HG03175 (cell line): ENCODE measurements at regions not wholly inside any gene's neighbourhood (a gene's known extent, or its start where the extent isn't known, plus 50 kb on each side); places are given as distances from the start of the nearest gene placed in this dataset.
"Not testable (repeated sequence)": the region's sequence is repeated elsewhere in the genome, so short reads cannot be mapped to it uniquely, and the experiment has no call there.

Experiments
- ATAC-seq: cut with Tn5 transposase; IDR thresholded peaks from one replicate; pipeline ENCODE4 v1.9.1; 2021; ENCODE audit warnings: mild to moderate bottlenecking, moderate library complexity; ENCODE audit not compliant: unreplicated experiment

- ATAC-seq: not testable (repeated sequence)
These were observed 742.5 kb downstream of the SPATA31A1 start for GRCh38 chr9:40097992-40098391.

DNA sequence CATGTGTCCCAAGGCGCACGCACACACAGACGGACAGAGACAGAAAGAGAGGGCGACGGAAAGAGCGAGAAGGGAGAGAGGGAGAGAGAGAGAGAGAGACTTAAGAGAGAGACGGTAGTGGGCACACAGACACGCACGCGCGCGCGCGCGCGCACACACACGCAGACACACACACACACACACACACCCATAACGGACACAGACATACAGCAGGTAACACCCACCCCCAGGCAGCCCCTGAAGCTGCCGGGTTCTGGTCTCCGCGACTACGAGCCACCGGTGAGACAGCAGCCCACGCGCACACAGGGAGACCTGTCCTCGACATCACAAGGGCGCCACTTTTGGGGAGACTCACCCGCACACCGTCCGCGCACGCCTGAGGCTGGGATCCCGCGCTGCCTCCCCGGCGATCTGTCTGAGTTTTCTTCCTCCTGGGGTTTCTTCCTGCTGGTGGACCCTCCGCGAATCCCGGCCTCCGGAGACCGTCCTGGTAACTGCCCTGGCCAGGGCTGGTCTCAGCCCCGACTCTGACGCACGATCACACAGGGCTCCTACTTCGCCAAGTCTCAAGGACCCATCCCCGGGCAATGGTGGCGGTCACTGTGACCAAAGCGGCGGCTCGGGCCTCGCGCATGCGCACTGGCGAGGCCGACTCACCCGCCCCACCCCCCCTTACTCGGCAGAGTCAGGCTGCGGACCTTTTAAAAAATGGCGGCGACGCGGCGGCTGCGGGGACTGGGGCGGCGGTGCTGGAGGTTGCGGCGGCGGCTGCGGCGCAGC is 750.7 kb downstream of the SPATA31A1 start:
- not testable (repeated sequence) for ATAC-seq

GRCh38 chr9:40106783-40107248 is 751.3 kb downstream of the SPATA31A1 start:
- not testable (repeated sequence) for ATAC-seq

DNA sequence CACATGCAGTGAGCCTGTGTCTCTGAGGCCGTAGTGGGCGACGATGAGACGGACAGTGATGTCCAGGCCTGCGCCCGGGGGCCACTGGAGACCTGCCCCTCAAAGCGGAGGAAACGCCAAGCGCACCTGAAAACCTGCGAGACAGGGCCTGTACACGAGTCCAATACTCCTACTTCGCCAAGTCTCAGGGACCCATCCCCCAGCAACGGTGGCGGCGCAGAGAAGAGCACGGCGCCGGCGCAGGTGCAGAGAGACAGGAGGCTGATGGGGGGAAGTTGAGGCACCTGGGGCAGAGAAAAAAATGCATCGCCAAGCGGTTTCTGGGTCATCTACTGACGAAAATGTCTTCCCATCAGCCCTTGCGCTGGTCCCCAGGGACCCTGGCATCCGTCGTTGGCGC is 751.8 kb downstream of the SPATA31A1 start:
- not testable (repeated sequence) for ATAC-seq

- peak; percentile 52 for ATAC-seq
These were observed 753.0 kb downstream of the SPATA31A1 start for GRCh38 chr9:40108465-40108864.

DNA sequence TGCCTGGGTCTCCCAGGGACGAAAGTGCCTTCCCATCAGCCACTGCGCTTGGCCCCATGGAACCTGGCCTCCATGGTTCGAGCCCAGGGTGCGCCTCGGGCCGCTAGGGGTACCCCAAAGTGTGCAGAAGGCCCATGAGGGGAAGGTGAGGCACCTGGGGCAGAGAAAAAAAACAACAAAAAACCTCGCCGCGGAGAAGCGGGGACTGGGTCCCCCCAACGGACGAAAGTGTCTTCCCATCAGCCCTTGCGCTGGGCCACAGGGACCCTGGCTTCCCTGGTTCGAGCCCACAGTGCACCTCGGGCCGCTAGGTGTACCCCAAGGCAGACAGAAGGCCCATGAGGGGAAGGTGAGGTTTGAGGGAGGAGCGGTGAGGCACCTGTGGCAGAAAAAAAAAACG is 755.3 kb downstream of the SPATA31A1 start:
- ATAC-seq: not testable (repeated sequence)

DNA sequence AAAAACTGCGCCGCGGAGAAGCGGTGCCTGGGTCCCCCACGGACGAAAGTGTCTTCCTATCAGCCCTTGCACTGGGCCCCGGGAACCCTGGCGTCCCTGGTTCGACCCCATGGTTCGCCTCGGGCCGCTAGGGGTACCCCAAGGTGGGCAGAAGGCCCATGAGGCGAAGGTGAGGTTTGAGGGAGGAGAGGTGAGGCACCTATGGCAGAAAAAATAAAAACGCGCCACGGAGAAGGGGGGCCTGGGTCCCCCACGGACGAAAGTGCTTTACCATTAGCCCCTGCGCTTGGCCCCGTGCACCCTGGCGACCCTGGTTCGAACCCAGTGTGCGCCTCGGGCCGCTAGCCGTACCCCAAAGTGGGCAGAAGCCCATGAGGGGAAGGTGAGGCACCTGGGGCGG is 756.1 kb downstream of the SPATA31A1 start:
- ATAC-seq: not testable (repeated sequence)

GRCh38 chr9:40130598-40130997 is 775.1 kb downstream of the SPATA31A1 start:
- not testable (repeated sequence) for ATAC-seq

DNA sequence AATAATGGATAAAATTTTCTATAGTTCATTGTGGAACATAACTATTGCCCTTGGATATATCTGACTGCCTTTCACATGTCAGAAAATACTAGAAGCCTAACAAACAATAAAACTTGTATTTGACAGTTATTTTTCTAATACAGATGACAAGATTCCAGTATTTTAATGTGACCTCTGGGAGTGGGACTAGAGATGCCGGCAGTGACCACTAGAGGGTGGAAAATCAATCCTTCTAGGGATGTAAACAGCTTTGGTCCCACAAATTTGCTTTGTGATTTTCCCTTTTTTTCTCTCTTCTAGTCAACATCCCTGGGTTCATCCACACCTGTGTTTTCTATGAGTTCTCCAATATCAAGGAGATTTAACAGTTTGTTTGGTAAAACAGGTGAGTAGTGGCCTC is 813.7 kb downstream of the SPATA31A1 start:
- ATAC-seq: not testable (repeated sequence)

- not testable (repeated sequence) for ATAC-seq
These were observed 817.8 kb downstream of the SPATA31A1 start for GRCh38 chr9:40173316-40173715.

DNA sequence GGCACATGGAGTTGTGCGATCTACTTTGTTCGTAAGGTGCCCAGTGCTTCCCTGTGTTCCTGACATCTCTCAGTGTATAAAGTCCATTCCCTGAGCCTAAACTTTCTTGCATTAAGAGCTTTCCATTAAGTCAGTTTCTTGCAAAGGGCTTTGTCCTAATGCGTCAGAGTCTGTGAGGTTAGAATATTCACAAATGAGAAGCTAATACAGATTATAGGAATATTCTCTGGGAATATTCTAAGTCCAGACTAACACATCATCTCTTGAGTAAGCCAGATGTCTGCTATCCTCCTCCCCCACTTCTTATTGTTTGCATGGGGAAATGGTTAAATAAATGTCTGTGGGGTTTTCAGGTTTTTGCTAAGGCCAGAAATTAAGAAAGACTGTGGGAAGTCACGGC is 818.6 kb downstream of the SPATA31A1 start:
- not testable (repeated sequence) for ATAC-seq

GRCh38 chr9:40177403-40177802 is 821.9 kb downstream of the SPATA31A1 start:
- not testable (repeated sequence) for ATAC-seq

DNA sequence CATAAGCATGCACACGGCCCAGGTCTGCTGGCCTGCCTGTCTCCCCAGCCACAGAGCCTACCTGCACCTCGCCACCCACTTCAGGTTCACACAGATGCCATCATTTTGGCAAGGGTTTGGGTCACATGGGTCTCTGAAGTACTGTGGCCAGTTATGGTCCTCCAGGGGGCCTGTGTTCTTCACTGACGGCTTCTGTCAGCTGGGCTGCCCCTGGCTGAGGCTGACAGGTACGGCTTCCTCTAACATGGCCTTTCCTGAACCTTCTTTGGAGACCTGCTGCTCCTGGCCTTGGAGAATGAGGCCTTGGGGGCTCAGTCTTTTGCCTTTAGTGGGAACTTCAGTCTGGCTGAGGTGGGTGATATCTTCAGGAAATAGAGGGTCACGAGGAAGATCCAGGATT is 835.9 kb downstream of the SPATA31A1 start:
- not testable (repeated sequence) for ATAC-seq

GRCh38 chr9:40192162-40192561 is 836.7 kb downstream of the SPATA31A1 start:
- ATAC-seq: not testable (repeated sequence)

DNA sequence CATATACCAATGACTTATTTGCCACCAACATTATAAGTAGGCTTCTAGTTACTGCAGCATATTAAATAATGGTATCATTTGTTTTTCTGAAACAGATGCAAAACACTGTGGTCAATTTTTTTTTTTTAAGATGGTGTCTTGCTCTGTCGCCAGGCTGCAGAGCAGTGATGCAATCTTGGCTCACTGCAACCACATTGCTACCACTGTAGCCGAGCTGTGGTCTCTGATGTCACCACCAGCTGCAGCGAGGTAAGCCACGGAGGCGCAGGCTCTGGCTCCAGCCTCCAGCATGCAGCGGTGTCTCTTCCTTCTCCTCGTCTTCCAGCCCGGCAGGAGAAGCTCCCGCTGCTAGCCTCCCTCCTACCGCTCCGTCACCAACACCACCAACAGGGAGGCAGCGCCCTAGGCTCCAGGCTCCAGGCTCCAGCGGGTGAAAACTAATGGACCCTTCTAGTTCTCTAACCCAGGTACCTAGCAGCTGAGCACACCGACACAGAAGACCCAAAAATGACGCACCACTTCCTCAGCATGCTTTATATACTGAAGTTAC is 840.8 kb downstream of the SPATA31A1 start:
- ATAC-seq: not testable (repeated sequence)

- not testable (repeated sequence) for ATAC-seq
These were observed 841.3 kb downstream of the SPATA31A1 start for GRCh38 chr9:40196803-40197202.

DNA sequence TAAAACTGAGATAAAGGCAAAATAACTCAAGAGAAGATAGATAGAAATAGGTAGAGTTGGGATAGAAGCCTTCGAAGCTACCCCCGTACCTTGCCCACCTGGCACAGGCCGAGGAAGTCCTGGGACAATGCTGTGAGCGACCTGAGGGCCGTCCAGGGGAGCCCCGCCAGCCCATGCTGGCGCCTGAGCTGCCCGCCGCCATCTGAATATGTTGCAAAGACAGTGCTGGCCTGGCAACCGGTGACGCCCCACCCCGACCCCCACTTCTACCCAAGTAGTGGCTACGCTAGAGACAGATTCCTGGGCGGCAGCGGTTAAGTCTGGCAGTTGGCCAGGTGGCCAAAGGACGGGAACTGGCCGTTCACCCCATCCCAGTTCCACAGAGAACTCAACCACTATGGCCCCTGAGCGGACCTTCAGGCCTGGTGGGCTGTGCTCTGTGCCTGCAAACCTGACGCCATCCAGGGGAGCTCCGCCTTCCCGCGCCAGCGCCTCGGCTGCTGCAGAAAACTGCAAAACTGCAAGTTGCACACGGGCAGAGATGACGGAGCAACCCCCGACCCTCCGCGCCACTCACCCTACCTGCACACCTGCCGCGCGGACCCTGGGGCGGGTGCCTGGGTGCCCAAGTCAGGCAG is 866.2 kb downstream of the SPATA31A1 start:
- not testable (repeated sequence) for ATAC-seq

DNA sequence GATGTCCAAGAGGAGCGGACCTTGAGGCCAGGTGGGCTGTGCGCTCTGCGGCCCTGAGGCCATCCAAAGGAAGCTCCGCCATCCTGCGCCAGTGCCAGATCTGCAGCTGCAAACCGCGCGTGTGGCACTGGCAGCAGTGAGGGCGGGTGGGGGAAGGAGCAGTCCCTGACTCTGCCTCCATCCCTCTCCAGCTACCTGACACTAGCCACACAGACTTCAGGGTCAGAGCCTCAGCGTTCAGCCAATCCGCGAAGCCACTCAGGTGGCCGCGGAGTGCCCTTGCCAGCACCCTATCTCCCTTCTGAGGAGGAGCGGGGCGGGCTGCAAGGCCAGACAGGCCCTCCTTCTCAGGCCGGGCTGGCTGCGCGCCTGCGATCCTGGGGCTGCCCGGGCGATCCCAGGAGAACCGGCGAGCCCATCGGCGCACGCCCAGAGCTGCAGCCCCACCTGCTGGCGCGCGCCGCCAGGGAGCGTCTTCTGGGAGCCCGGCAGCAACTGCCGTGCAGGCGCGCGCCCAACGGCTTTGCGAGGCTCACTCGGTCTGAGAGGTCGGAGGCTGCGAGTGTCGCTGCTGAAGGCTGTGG is 867.2 kb downstream of the SPATA31A1 start:
- ATAC-seq: peak; percentile 41

DNA sequence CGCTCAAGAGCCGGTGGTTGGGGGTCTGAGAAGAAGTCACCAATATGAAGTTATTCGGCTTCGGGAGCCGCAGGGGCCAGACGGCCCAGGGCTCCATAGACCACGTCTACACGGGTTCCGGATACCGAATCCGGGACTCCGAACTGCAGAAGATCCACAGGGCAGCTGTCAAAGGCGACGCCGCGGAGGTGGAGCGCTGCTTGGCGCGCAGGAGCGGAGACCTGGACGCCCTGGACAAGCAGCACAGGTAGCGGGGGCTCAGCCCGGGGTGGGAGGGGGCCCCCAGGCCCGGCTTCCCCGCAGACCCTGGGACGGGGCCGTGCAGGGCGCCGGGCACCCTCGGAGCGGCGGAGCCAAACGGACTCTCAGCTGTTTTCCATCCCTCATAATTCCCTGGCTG is 867.9 kb downstream of the SPATA31A1 start:
- ATAC-seq: not testable (repeated sequence)
